ENCODE measurements at regions not wholly inside any gene's neighbourhood (a gene's known extent, or its start where the extent isn't known, plus 50 kb on each side); places are given as distances from the start of the nearest gene placed in this dataset.

DNA sequence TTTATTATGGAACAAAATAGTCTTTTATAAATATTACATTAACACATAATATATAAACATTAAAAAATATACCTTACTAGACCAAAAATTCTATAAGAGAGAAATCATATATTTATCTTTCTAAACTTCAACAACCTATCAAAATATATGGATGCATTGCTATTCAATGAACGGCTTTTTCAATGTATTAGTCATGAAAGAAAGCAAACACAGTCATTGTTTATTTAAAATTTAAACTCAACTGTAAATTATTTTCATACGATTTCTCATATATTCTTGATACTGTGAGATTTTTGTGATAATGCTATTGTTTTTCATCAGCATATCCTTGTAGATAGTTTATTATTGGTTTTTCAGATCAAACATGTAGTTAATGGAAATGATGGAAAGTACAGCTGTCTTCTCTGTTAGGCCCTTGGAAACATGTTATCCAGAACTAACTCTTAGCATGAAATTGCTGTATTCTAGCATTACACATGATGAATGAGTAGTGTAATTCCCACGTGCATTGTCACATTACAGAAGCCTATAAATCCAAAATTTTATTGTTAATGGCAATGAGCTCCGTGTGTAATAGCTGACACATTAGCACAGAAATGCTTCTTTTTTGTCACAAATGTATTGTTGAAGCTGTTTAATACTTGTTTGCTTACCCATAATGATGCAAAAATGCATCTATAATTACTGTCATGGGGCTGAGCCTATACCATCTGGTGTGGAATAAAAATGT, 1639.9 kb downstream of the SLITRK5 start:
- TF ChIP-seq ZNF274 (IDR thresholded peaks at IDR 0.05; ENCODE audit: low read depth, low read length) (no peak), SUZ12 (IDR thresholded peaks at IDR 0.05; ENCODE audit: extremely low read depth, insufficient read depth, insufficient read length) (no peak)
